ENCODE measurements at regions not wholly inside any gene's neighbourhood (a gene's known extent, or its start where the extent isn't known, plus 50 kb on each side); places are given as distances from the start of the nearest gene placed in this dataset.

GRCh38 chr2:118508282-118508681 is 339.2 kb downstream of the EN1 start:
- no peaks in the 10 kb centered on the region for H3K27me3 Mint-ChIP-seq
- H3K9me3 Mint-ChIP-seq = no peaks in the 10 kb centered on the region
- no peaks in the 10 kb centered on the region for H3K36me3 Mint-ChIP-seq (ENCODE audit: low read depth)
- no peaks in the 10 kb centered on the region for H3K4me1 Mint-ChIP-seq (ENCODE audit: low read depth)
- H3K27ac Mint-ChIP-seq = no peak overlapping the region
- H3K4me3 Mint-ChIP-seq = no peak overlapping the region

DNA sequence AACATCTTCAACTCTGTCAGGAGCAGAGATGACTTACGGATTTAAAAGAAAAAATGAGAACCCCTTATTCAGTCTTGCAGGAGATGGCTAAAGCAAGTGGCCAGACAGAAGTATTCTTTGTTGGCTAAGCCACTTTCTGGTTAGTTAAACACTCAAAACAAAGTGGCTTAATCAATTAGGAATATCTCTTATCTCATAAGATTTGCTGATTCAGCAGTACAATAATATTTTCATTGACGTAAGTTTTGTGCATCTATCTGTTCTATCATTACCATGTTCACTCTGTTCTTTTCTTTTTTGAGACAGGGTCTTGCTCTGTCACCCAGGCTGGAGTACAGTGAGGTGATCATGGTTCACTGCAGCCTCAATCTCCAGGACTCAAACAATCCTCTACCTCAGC is 342.0 kb downstream of the EN1 start:
- Mint-ChIP-seq H3K4me3 (no peak overlapping the region), H3K27ac (no peak overlapping the region), H3K27me3 (peaks cover 3% of the 10 kb centered on the region), H3K4me1 (ENCODE audit: low read depth) (no peaks in the 10 kb centered on the region), H3K36me3 (ENCODE audit: low read depth) (no peaks in the 10 kb centered on the region), H3K9me3 (no peaks in the 10 kb centered on the region)

DNA sequence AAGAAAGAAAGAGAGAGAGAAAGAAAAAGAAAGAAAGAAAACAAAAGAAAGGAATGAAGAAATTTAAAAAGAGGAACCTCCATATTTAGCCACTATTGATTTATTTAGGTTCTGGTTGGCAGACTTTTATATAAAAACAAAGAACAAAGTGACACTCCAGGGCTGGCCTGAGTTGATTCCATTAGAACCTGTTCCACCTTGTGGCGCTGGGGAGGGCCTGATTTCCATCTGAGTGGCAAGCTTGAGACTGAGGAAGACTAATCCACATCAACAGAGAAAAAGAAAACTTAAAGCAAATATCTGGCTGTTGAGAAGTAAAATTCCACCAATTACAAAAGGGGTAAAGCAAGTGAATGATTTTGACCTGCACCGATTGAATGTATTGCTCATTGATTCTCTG is 345.3 kb downstream of the EN1 start:
- H3K9me3 Mint-ChIP-seq = no peaks in the 10 kb centered on the region
- H3K4me1 Mint-ChIP-seq (ENCODE audit: low read depth) = no peaks in the 10 kb centered on the region
- H3K36me3 Mint-ChIP-seq (ENCODE audit: low read depth) = no peaks in the 10 kb centered on the region
- H3K27ac Mint-ChIP-seq = no peak overlapping the region
- peaks cover 8% of the 10 kb centered on the region for H3K27me3 Mint-ChIP-seq
- no peak overlapping the region for H3K4me3 Mint-ChIP-seq

DNA sequence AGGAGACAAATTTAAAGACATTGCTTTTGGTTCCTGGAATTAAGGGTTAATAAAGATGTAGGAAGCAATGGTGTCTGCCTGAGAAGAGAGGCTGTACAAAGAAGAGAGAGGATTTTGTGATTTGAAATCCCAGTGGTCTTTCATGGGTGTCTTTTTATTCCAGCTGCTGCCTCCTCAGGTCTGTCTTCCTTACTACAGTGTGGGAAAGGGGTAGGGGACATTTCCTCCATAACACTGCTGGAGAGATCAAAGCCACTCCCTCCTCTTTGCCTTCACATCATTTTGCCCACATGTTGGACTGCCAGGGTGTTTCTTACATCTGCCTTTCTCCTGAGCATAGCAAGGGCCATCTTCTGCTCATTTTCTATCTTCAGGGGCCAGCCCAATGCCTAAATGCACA is 348.5 kb downstream of the EN1 start:
- Mint-ChIP-seq H3K4me3 (no peak overlapping the region), H3K27ac (no peak overlapping the region), H3K9me3 (no peaks in the 10 kb centered on the region), H3K36me3 (ENCODE audit: low read depth) (no peaks in the 10 kb centered on the region), H3K4me1 (ENCODE audit: low read depth) (no peaks in the 10 kb centered on the region), H3K27me3 (peaks cover 9% of the 10 kb centered on the region)

- no peak overlapping the region for H3K4me3 Mint-ChIP-seq
- peaks cover 2% of the 10 kb centered on the region for H3K9me3 Mint-ChIP-seq
- no peak overlapping the region for H3K27ac Mint-ChIP-seq
- peaks cover 9% of the 10 kb centered on the region for H3K27me3 Mint-ChIP-seq
- H3K4me1 Mint-ChIP-seq (ENCODE audit: low read depth) = no peaks in the 10 kb centered on the region
- no peaks in the 10 kb centered on the region for H3K36me3 Mint-ChIP-seq (ENCODE audit: low read depth)
These were observed 350.4 kb downstream of the EN1 start for GRCh38 chr2:118496870-118497611.

DNA sequence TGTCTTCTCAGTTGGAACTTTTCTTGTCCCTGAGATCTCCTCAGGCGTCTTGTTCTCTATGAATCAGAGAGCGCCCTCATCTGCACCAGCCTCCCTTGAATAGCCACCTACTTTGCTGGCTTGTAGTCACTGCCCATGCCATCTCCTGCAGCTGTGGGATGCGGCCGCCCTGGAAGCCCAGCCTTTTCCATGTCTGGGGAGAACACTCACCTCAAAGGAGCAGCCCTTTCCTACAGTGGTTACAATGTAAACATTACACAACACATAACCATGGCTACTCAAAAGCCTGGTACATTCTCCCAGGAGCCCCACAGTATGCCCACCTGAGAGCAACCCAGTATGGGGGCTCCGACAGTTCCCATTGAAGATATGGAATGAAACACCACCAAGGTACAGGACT is 351.0 kb downstream of the EN1 start:
- Mint-ChIP-seq H3K4me1 (ENCODE audit: low read depth) (no peaks in the 10 kb centered on the region), H3K9me3 (peaks cover 4% of the 10 kb centered on the region), H3K4me3 (no peak overlapping the region), H3K36me3 (ENCODE audit: low read depth) (no peaks in the 10 kb centered on the region), H3K27ac (no peak overlapping the region), H3K27me3 (peaks cover 9% of the 10 kb centered on the region)

GRCh38 chr2:118495290-118495689 is 352.2 kb downstream of the EN1 start:
- H3K4me1 Mint-ChIP-seq (ENCODE audit: low read depth) = no peaks in the 10 kb centered on the region

DNA sequence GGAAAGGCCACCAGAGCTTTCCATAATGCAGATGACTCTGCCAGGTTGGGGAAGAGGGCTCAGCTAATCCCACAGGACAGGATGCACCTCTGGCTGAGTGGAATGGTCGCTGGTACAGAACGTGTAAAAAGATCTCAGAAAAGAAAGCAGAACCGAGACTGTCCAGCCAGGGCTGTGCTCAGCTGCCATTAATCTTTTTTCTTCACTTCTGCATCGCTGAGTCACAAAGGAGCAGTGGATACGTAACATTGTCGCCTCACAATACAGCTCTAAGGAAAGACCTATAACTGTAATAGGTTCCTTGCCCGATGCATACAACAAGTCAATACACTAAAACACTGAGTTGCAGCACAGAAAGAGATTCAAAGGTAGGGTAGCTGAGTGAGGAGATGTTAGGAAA is 354.2 kb downstream of the EN1 start:
- Mint-ChIP-seq H3K27ac (no peak overlapping the region), H3K4me1 (ENCODE audit: low read depth) (no peaks in the 10 kb centered on the region)

More at GRCh38 chr2:118495290-118495689, 352.2 kb downstream of the EN1 start:
- Mint-ChIP-seq H3K27ac (no peak overlapping the region), H3K36me3 (ENCODE audit: low read depth) (no peaks in the 10 kb centered on the region), H3K9me3 (peaks cover 4% of the 10 kb centered on the region), H3K4me3 (no peak overlapping the region), H3K27me3 (peaks cover 10% of the 10 kb centered on the region)

GRCh38 chr2:118492335-118492734 is 355.1 kb downstream of the EN1 start:
- H3K27me3 Mint-ChIP-seq = peaks cover 13% of the 10 kb centered on the region
- no peaks in the 10 kb centered on the region for H3K36me3 Mint-ChIP-seq (ENCODE audit: low read depth)
- H3K4me3 Mint-ChIP-seq = no peak overlapping the region
- peaks cover 4% of the 10 kb centered on the region for H3K9me3 Mint-ChIP-seq
- H3K4me1 Mint-ChIP-seq (ENCODE audit: low read depth) = no peaks in the 10 kb centered on the region
- no peak overlapping the region for H3K27ac Mint-ChIP-seq

More for the DNA sequence above, 354.2 kb downstream of the EN1 start:
- H3K36me3 Mint-ChIP-seq (ENCODE audit: low read depth) = no peaks in the 10 kb centered on the region
- H3K9me3 Mint-ChIP-seq = peaks cover 4% of the 10 kb centered on the region
- no peak overlapping the region for H3K4me3 Mint-ChIP-seq
- H3K27me3 Mint-ChIP-seq = peaks cover 16% of the 10 kb centered on the region

DNA sequence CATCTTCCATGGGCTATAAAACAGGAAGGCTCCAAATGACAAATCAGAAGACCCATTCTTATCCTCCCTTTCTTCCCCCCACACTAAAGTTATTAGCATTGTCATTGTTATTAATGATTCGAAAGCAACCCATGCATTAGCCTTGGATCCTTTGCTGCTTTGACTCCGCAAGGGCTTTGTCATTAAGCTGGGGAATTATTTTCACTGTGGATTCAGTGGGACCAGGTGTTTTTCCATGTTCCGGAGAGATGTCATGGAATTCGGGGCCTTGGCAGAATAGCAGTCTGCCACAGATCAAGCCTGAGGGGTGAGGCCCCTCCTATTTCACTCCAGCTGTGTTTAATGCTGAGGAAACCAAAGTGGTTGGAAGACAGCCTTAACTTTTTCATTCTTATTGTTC is 357.1 kb downstream of the EN1 start:
- Mint-ChIP-seq H3K27me3 (peaks cover 10% of the 10 kb centered on the region), H3K9me3 (peaks cover 4% of the 10 kb centered on the region), H3K4me3 (no peak overlapping the region), H3K36me3 (ENCODE audit: low read depth) (no peaks in the 10 kb centered on the region), H3K27ac (no peak overlapping the region), H3K4me1 (ENCODE audit: low read depth) (no peaks in the 10 kb centered on the region)

DNA sequence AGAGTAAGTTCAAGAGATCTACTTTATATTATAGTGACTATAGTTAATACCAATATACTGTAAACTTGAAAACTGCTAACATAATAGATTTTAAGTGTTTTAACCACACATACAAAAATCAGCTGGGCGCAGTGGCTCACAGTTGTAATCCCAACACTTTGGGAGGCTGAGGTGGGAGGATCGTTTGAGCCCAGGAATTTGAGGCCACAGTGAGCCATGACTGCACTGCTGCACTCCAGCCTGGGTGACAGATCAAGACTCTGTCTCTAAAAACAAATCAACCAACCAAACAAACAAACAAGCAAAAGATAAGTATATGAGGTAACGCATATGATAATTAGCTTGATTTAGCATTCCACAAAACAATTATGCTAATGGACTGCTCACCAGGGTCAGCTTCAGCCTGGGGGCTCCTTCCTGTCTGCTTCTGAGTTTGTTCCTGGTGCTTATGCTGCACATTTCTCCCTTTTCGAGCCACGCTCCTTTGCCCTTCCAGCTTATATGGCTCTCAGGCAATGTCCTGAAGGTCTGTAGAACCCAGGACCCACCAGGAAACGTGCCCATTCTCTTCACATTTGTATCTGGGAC is 357.6 kb downstream of the EN1 start:
- Mint-ChIP-seq H3K27me3 (peaks cover 10% of the 10 kb centered on the region), H3K4me3 (no peak overlapping the region), H3K4me1 (ENCODE audit: low read depth) (no peaks in the 10 kb centered on the region), H3K36me3 (ENCODE audit: low read depth) (no peaks in the 10 kb centered on the region), H3K27ac (no peak overlapping the region), H3K9me3 (peaks cover 4% of the 10 kb centered on the region)

DNA sequence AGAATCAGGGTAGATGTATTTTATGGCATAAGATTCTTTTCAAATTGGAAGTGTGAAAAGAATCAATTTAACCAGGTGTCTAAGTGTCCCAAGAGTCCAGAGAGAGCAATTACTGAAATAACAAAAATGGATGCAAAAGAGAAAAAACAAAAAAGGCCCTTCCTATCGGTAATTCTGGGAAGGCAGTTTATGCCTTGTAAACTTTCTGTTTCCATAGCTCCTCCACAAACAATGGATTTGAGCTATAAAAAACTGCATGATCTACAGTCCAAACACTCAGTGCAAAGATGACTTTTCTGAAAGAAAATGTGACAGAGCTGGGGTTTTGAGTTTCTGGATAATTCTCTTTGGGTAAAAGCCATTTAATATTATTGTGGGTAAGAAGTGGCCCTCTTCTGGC is 366.1 kb downstream of the EN1 start:
- Mint-ChIP-seq H3K27ac (no peak overlapping the region), H3K36me3 (ENCODE audit: low read depth) (no peaks in the 10 kb centered on the region), H3K4me3 (no peak overlapping the region)

DNA sequence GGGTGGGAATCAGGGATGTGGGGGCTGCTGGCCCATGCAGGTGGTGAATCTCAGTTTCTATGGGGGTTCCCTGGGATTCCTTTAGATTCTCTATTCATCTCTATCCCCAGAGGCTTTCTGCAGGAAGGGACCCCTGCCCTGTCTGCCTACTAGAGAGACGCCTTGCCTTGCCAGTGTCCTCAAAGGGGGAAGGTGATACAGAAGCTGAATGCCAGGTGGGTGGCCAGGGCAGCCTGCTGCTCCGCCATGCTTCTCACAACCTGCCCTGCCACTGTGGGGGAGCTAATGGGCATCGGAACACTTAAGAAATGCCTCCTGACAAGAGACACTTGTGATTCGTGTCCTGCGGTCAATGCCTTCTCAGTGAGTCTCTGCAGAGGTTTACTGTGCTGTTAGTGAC is 368.4 kb downstream of the EN1 start:
- Mint-ChIP-seq H3K4me3 (no peak overlapping the region), H3K36me3 (ENCODE audit: low read depth) (no peaks in the 10 kb centered on the region), H3K4me1 (ENCODE audit: low read depth) (no peaks in the 10 kb centered on the region), H3K9me3 (no peaks in the 10 kb centered on the region), H3K27ac (no peak overlapping the region), H3K27me3 (peaks cover 7% of the 10 kb centered on the region)

More for the DNA sequence above, 366.1 kb downstream of the EN1 start:
- H3K27me3 Mint-ChIP-seq = peaks cover 3% of the 10 kb centered on the region
- no peaks in the 10 kb centered on the region for H3K9me3 Mint-ChIP-seq
- no peaks in the 10 kb centered on the region for H3K4me1 Mint-ChIP-seq (ENCODE audit: low read depth)

DNA sequence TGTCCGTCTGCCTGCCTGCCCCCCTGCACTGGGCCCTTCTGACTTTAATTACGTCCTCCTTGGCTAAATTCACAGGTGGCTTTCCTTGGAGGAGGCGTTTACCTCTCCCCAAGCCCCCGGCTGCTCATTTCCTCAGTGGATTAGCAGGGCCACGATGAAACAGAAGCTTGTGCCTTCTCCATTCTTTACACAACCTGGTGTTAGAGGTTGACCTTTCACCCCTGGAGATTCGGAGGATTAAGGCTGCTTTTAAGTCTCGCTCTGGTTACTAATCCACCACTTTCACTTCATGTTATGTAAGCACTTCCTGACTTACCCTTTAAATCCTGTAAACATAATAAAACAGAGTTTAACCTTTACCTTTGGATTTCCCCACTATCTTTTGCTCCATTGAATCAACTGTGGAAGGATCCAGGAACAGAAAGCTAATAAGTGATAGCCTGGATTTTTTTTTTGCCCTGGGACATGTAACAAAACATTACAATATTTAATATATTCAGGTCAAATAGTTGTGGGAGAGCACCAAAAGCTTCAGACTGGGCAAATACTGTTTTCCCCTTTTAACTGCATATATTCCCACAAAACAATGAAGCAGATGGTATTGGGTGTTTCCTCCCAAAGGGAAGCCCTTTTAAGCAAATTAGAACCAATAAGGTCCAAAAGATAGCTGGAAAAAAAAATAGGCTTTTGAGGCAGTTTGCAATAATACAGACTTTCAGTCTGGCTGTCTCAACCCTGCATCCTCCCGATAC is 370.2 kb downstream of the EN1 start:
- Mint-ChIP-seq H3K9me3 (no peaks in the 10 kb centered on the region), H3K36me3 (ENCODE audit: low read depth) (no peaks in the 10 kb centered on the region), H3K27me3 (peaks cover 10% of the 10 kb centered on the region), H3K4me1 (ENCODE audit: low read depth) (no peaks in the 10 kb centered on the region), H3K4me3 (no peak overlapping the region), H3K27ac (no peak overlapping the region)

- H3K27me3 Mint-ChIP-seq = peaks cover 10% of the 10 kb centered on the region
- H3K36me3 Mint-ChIP-seq (ENCODE audit: low read depth) = no peaks in the 10 kb centered on the region
- no peaks in the 10 kb centered on the region for H3K9me3 Mint-ChIP-seq
- H3K4me3 Mint-ChIP-seq = no peak overlapping the region
- H3K4me1 Mint-ChIP-seq (ENCODE audit: low read depth) = no peaks in the 10 kb centered on the region
- no peak overlapping the region for H3K27ac Mint-ChIP-seq
These were observed 371.7 kb downstream of the EN1 start for GRCh38 chr2:118475622-118476205.
